ENCODE measurements at regions not wholly inside any gene's neighbourhood (a gene's known extent, or its start where the extent isn't known, plus 50 kb on each side); places are given as distances from the start of the nearest gene placed in this dataset.
A peak's percentile ranks its signal among the peaks of the same experiment; 100 is the strongest.
"Not testable (repeated sequence)": the region's sequence is repeated elsewhere in the genome, so short reads cannot be mapped to it uniquely, and the experiment has no call there.

GRCh38 chr1:116819081-116819480 lies 64.9 kb downstream of the CD2 start:
- DNase-seq, result no peak

GRCh38 chr1:116820369-116820768 lies 66.1 kb downstream of the CD2 start:
- DNase-seq, result peak; percentile 96

GRCh38 chr1:116821763-116822162 lies 67.5 kb downstream of the CD2 start:
- DNase-seq, result no peak

GRCh38 chr1:116824631-116825206 lies 70.5 kb downstream of the CD2 start:
- DNase-seq, result no peak

GRCh38 chr1:116825207-116825719 lies 71.0 kb downstream of the CD2 start:
- DNase-seq, result no peak

- no peak for DNase-seq
Measured at GRCh38 chr1:116825720-116826438, 71.6 kb downstream of the CD2 start.

- DNase-seq, result peak; percentile 48
Measured at GRCh38 chr1:116826818-116827606, 72.8 kb downstream of the CD2 start.

GRCh38 chr1:116827607-116828105 lies 73.4 kb downstream of the CD2 start:
- no peak for DNase-seq

GRCh38 chr1:116832308-116832931 lies 77.3 kb upstream of the PTGFRN start:
- DNase-seq, result no peak

- DNase-seq, result no peak
Measured at GRCh38 chr1:116832932-116833578, 76.7 kb upstream of the PTGFRN start.

- DNase-seq, result no peak
Measured at GRCh38 chr1:116833718-116834117, 76.0 kb upstream of the PTGFRN start.

GRCh38 chr1:116834595-116834994 lies 75.1 kb upstream of the PTGFRN start:
- no peak for DNase-seq

- no peak for DNase-seq
Measured at GRCh38 chr1:116835161-116835560, 74.6 kb upstream of the PTGFRN start.

- DNase-seq, result no peak
Measured at GRCh38 chr1:116836099-116836498, 73.6 kb upstream of the PTGFRN start.

GRCh38 chr1:116841569-116842344 lies 68.0 kb upstream of the PTGFRN start:
- no peak for DNase-seq

GRCh38 chr1:116842654-116843053 lies 67.1 kb upstream of the PTGFRN start:
- no peak for DNase-seq

- DNase-seq, result no peak
Measured at GRCh38 chr1:116844775-116845174, 64.9 kb upstream of the PTGFRN start.

- no peak for DNase-seq
Measured at GRCh38 chr1:116847190-116847589, 62.5 kb upstream of the PTGFRN start.

GRCh38 chr1:116847688-116848531 lies 61.8 kb upstream of the PTGFRN start:
- peak; percentile 83 for DNase-seq

GRCh38 chr1:116850436-116850835 lies 59.3 kb upstream of the PTGFRN start:
- DNase-seq, result peak; percentile 77

GRCh38 chr1:116851189-116851588 lies 58.5 kb upstream of the PTGFRN start:
- DNase-seq, result not testable (repeated sequence)

Data from fibroblast of skin of right biceps (primary cell).